ENCODE measurements at regions not wholly inside any gene's neighbourhood (a gene's known extent, or its start where the extent isn't known, plus 50 kb on each side); places are given as distances from the start of the nearest gene placed in this dataset.

GRCh38 chr5:136698970-136699369, 333.6 kb upstream of the TRPC7 start:
- TF ChIP-seq EZH2 (IDR thresholded peaks at IDR 0.05) (no peak), POLR2AphosphoS5 (IDR thresholded peaks at IDR 0.05; ENCODE audit: borderline replicate concordance, low read depth, low read length) (no peak), FOXP2 (optimal IDR thresholded peaks at IDR 0.05; ENCODE audit: control extremely low read depth, extremely low read length, insufficient read depth) (no peak)

All from SK-N-MC (cell line).